Breast epithelium (tissue), 3 donors: ENCODE measurements at regions not wholly inside any gene's neighbourhood (a gene's known extent, or its start where the extent isn't known, plus 50 kb on each side); places are given as distances from the start of the nearest gene placed in this dataset.

Experiments used
- POLR2AphosphoS5 ChIP-seq, 3 donors: sonication (generic); formaldehyde crosslinking; IDR thresholded peaks; one replicate each; pipeline ENCODE4 v1.6.1; 2017; ENCODE audit warnings: antibody characterized with exemption in 3 of 3
- TF ChIP-seq, protein P1 (sequence below), 3 donors: fragments of 450-650 bp; IDR thresholded peaks; one replicate each; pipeline ENCODE4 v1.5.1; 2016 to 2017; ENCODE audit warnings: antibody characterized with exemption in 3 of 3, mild to moderate bottlenecking in 3 of 3, moderate library complexity in 3 of 3

DNA sequence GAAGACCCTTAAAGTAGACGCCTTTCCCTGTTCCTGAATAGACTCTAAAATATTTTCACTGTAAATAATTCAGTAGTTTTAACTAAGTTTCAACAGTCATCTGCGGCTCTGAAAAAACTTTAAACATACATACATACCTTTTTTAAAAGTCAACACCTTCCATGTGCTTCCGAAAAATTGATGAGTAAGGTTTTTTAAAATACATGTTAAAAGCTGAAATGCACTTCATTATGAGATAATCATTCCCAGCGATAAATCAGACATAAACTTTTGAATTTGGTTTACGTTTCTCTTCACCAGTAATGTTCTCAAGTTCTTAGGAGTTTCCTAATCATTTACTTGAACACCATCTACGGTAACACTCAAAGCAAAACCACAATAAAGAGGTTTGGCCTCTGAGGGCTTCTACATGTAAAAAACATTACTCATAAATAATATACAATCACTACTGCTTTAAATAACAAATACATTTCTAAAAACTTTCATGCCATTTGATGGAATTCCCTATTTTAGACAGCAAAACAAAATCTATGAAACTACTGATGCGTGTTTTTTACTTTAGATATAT, 403.5 kb downstream of the SHQ1 start:
- TF ChIP-seq, protein P1, sequence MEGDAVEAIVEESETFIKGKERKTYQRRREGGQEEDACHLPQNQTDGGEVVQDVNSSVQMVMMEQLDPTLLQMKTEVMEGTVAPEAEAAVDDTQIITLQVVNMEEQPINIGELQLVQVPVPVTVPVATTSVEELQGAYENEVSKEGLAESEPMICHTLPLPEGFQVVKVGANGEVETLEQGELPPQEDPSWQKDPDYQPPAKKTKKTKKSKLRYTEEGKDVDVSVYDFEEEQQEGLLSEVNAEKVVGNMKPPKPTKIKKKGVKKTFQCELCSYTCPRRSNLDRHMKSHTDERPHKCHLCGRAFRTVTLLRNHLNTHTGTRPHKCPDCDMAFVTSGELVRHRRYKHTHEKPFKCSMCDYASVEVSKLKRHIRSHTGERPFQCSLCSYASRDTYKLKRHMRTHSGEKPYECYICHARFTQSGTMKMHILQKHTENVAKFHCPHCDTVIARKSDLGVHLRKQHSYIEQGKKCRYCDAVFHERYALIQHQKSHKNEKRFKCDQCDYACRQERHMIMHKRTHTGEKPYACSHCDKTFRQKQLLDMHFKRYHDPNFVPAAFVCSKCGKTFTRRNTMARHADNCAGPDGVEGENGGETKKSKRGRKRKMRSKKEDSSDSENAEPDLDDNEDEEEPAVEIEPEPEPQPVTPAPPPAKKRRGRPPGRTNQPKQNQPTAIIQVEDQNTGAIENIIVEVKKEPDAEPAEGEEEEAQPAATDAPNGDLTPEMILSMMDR (IDR thresholded peaks at IDR 0.05): no peak
- TF ChIP-seq POLR2AphosphoS5 (IDR thresholded peaks at IDR 0.05): no peak
